Suppressor macrophage treated with lipopolysaccharide for 1 hour (primary cell): ENCODE measurements at regions not wholly inside any gene's neighbourhood (a gene's known extent, or its start where the extent isn't known, plus 50 kb on each side); places are given as distances from the start of the nearest gene placed in this dataset.

Experiments
- DNase-seq, 3 donors: peaks; one replicate each; pipeline ENCODE4 v3.0.0-alpha.2; 2020 to 2022

GRCh38 chr4:85406185-85406584 lies 68.8 kb upstream of the ARHGAP24 start:
- no peak for DNase-seq

GRCh38 chr4:85407546-85407945 lies 67.4 kb upstream of the ARHGAP24 start:
- no peak for DNase-seq

- no peak for DNase-seq
These were observed 66.6 kb upstream of the ARHGAP24 start for GRCh38 chr4:85408301-85408700.

- no peak for DNase-seq
These were observed 65.7 kb upstream of the ARHGAP24 start for GRCh38 chr4:85409251-85409650.

GRCh38 chr4:85411386-85411785 lies 63.6 kb upstream of the ARHGAP24 start:
- no peak for DNase-seq

GRCh38 chr4:85414972-85415371 lies 60.0 kb upstream of the ARHGAP24 start:
- no peak for DNase-seq

- no peak for DNase-seq
These were observed 58.9 kb upstream of the ARHGAP24 start for GRCh38 chr4:85416094-85416493.

- DNase-seq: no peak
These were observed 55.8 kb upstream of the ARHGAP24 start for GRCh38 chr4:85419103-85419502.

GRCh38 chr4:85420831-85421230 lies 54.1 kb upstream of the ARHGAP24 start:
- DNase-seq: no peak

- DNase-seq: no peak
These were observed 51.5 kb upstream of the ARHGAP24 start for GRCh38 chr4:85423431-85423830.
